Renal pelvis (tissue), 1 donor: ENCODE measurements at regions not wholly inside any gene's neighbourhood (a gene's known extent, or its start where the extent isn't known, plus 50 kb on each side); places are given as distances from the start of the nearest gene placed in this dataset.
"Not testable (repeated sequence)": the region's sequence is repeated elsewhere in the genome, so short reads cannot be mapped to it uniquely, and the experiment has no call there.

Experiments used
- DNase-seq: peaks from one replicate; pipeline ENCODE4 v3.0.0-alpha.2; 2013

- DNase-seq = no peak
Observed at GRCh38 chr1:55463814-55464475, 248.8 kb upstream of the USP24 start.

- no peak for DNase-seq
Observed at GRCh38 chr1:55457874-55458273, 242.7 kb upstream of the USP24 start.

- no peak for DNase-seq
Observed at GRCh38 chr1:55456971-55457370, 241.8 kb upstream of the USP24 start.

GRCh38 chr1:55448261-55448660 is 233.1 kb upstream of the USP24 start:
- no peak for DNase-seq

- DNase-seq = no peak
Observed at GRCh38 chr1:55447488-55447887, 232.3 kb upstream of the USP24 start.

GRCh38 chr1:55446351-55446750 is 231.2 kb upstream of the USP24 start:
- DNase-seq = no peak

- no peak for DNase-seq
Observed at GRCh38 chr1:55445416-55445815, 230.3 kb upstream of the USP24 start.

GRCh38 chr1:55444667-55445066 is 229.5 kb upstream of the USP24 start:
- DNase-seq = no peak

- no peak for DNase-seq
Observed at GRCh38 chr1:55443175-55443915, 228.2 kb upstream of the USP24 start.

- no peak for DNase-seq
Observed at GRCh38 chr1:55441489-55441888, 226.3 kb upstream of the USP24 start.

- DNase-seq = no peak
Observed at GRCh38 chr1:55437692-55438091, 222.5 kb upstream of the USP24 start.

GRCh38 chr1:55430720-55431119 is 215.6 kb upstream of the USP24 start:
- not testable (repeated sequence) for DNase-seq

- DNase-seq = not testable (repeated sequence)
Observed at GRCh38 chr1:55430206-55430605, 215.0 kb upstream of the USP24 start.

- no peak for DNase-seq
Observed at GRCh38 chr1:55428944-55429931, 214.1 kb upstream of the USP24 start.

GRCh38 chr1:55428231-55428630 is 213.1 kb upstream of the USP24 start:
- DNase-seq = no peak

- no peak for DNase-seq
Observed at GRCh38 chr1:55427606-55428005, 212.4 kb upstream of the USP24 start.

GRCh38 chr1:55426619-55427018 is 211.5 kb upstream of the USP24 start:
- DNase-seq = no peak

GRCh38 chr1:55426156-55426555 is 211.0 kb upstream of the USP24 start:
- DNase-seq = no peak

- DNase-seq = no peak
Observed at GRCh38 chr1:55425310-55425930, 210.3 kb upstream of the USP24 start.

- DNase-seq = no peak
Observed at GRCh38 chr1:55423376-55423775, 208.2 kb upstream of the USP24 start.

- no peak for DNase-seq
Observed at GRCh38 chr1:55420929-55421716, 206.0 kb upstream of the USP24 start.
